ENCODE measurements at regions not wholly inside any gene's neighbourhood (a gene's known extent, or its start where the extent isn't known, plus 50 kb on each side); places are given as distances from the start of the nearest gene placed in this dataset.

DNA sequence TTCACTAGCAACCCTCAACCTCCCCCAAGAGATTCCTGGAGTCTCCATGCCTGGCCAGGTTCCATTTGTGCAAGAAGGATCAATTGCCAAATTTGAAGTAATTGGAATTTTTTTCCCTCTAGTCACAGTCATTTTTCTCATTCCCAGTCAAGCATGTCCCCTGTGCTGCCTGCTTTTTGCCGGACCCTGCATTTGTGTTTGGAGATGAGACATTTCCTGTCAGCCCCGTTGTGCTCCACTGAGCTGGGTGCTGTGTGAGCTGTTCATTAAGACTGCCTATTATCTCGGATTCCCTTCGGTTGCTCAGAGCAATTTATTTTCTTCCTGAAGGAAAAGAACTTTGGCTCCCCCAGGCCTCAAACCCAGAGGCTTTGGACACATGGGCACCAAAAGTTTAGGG, 201.0 kb upstream of the NLRP1 start:
- TF ChIP-seq POLR2AphosphoS5 (IDR thresholded peaks at IDR 0.05) (no peak), POLR2A (IDR thresholded peaks at IDR 0.05) (no peak)
- TF ChIP-seq, protein P1, sequence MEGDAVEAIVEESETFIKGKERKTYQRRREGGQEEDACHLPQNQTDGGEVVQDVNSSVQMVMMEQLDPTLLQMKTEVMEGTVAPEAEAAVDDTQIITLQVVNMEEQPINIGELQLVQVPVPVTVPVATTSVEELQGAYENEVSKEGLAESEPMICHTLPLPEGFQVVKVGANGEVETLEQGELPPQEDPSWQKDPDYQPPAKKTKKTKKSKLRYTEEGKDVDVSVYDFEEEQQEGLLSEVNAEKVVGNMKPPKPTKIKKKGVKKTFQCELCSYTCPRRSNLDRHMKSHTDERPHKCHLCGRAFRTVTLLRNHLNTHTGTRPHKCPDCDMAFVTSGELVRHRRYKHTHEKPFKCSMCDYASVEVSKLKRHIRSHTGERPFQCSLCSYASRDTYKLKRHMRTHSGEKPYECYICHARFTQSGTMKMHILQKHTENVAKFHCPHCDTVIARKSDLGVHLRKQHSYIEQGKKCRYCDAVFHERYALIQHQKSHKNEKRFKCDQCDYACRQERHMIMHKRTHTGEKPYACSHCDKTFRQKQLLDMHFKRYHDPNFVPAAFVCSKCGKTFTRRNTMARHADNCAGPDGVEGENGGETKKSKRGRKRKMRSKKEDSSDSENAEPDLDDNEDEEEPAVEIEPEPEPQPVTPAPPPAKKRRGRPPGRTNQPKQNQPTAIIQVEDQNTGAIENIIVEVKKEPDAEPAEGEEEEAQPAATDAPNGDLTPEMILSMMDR (IDR thresholded peaks at IDR 0.05 in 8 of 11, conservative IDR thresholded peaks at IDR 0.05 in 3 of 11) = no peak

Measured in spleen (tissue), 7 donors.